GM21381 (cell line): ENCODE measurements at regions not wholly inside any gene's neighbourhood (a gene's known extent, or its start where the extent isn't known, plus 50 kb on each side); places are given as distances from the start of the nearest gene placed in this dataset.
A peak's percentile ranks its signal among the peaks of the same experiment; 100 is the strongest.
"Not testable (repeated sequence)": the region's sequence is repeated elsewhere in the genome, so short reads cannot be mapped to it uniquely, and the experiment has no call there.

Experiments
- ATAC-seq: cut with Tn5 transposase; IDR thresholded peaks from one replicate; pipeline ENCODE4 v1.9.1; 2021; ENCODE audit warnings: mild to moderate bottlenecking, moderate library complexity; ENCODE audit not compliant: unreplicated experiment

DNA sequence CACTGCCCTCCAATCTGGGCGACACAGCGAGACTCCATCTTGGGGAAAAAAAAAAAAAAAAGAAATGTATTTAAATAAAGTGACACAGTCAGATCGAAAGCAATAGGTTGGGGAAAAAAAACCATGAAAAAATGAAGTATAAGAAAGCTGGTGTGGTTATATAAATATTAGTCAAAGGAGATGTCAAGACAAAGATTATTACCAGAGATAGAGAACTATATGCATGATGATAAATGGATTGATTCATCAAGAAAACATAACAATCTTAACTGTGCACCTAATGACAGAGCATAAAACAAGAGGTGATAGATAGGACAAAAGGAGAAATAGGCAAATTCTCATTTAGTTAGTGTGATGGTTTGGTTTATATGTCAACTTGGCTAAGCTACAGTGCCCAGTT is 146.9 kb upstream of the AHI1 start:
- ATAC-seq = no peak

DNA sequence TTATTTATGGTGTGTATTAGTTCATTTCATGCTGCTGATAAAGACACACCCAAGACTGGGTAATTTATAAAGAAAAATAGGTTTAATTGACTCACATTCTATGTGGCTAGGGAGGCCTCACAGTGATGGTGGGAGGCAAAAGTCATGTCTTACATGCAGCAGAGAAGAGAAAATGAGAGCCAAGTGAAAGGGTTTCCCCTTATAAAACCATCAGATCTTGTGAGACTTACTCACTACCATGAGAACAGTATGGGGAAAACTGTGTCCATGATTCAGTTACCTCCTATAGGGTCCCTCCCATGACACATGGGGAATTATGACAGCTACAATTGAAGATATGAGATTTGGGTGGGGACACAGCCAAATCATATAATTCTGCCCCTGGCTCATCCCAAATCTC is 150.0 kb upstream of the AHI1 start:
- no peak for ATAC-seq

DNA sequence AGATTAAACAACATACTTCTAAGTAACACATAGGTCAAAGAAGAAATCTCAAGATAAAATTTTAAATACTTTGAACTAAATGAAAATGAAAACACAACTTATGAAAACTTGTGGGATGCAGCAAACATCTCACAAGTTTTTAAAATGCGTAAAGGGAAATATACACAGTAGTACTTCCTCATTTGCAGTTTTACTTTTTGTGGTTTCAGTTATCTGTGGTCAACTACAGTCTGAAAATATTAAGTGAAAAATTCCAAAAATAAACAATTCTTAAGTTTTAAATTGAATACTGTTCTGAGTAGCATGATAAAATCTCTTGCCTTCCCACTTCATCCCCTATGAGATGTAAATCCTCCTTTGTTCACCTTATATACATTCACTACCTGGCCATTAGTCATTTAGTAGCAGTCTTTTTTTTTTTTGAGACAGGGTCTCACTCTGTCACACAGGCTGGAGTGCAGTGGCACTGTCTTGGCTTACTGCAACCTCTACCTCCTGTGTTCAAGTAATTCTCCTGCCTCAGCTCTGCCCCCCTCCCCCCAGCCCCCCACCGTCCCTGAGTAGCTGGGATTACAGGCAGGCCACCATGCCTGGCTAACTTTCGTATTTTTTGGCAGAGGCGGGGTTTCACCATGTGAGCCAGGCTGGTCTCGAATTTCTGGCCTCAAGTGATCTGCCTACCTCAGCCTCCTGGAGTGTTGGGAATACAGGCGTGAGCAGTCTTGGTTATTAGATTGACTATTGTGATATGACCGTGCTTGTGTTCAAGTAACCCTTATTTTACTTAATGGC is 154.6 kb upstream of the AHI1 start:
- ATAC-seq = peak; percentile 99

DNA sequence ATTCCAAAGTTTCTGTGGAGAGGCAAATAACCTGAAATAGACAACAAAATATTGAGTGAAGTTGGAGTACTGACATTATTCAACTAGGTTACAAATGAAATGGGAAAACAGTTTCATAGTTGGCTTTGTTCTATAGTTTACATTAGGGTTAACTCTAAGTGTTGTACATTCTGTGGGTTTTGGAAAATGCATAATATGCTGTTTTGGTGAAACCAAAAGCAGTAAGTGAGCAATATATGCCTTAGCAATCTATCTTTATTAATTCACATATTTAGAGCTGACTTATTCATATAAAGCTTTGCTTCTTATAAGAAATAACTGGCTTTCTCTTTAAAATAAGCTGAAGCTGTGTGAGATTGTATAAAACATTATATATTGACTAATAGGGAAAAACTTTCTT is 157.5 kb upstream of the AHI1 start:
- no peak for ATAC-seq

DNA sequence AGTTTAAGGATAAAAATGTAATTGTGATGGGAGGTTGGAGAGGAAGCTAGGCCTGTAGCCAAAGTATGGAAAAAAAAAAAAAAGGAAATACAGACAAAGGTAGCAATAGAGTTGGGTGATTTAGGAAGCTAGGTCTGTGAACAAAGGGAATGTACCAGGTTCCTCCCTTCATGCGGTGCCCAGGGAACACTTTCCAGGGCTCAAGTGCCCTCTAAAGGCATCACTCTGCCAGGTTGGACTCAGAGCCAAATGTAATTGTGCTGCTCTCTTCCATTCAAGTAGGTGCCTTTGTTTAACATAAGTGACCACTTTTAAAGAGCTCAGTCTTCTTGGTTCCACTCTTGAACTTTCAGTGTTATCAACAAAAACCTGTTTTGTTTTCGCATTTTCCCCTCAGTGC is 159.7 kb upstream of the AHI1 start:
- ATAC-seq = no peak

DNA sequence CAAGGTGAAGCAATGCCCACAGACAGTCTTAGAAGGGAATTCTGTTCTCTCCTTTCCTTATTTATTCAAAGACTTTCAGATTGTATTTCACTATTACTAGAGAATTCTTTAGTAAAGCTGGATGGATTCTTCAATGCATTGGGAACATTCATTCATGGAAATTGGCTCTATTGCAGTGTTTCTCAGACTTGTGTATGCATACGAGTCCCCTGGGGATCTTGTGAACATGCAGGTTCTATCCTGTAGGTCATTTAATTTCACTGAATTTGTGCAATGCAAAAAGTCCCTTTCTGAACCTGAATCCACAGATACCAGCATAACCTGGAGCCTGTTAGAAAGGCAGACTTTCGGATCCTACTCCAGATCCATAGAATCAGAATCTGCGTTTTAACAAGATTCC is 160.9 kb upstream of the AHI1 start:
- ATAC-seq = no peak

DNA sequence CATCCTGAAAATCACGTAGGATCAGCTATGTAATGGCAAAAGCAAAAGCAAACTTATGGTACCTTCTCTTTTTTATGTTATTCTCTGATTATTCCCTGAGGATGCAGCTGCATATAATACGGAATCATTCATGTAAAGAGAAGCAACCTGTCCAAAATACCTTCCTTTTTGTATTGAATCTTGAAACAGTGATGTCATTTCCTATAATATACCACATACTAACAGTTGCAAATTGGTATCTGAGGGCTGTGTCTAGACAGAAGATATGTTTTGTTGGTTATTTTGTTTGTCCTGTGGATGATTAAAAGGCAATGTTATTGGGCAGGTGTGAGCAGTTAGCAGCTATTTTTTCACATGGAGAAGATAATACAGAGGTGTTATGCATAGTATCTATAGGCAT is 161.4 kb upstream of the AHI1 start:
- no peak for ATAC-seq

DNA sequence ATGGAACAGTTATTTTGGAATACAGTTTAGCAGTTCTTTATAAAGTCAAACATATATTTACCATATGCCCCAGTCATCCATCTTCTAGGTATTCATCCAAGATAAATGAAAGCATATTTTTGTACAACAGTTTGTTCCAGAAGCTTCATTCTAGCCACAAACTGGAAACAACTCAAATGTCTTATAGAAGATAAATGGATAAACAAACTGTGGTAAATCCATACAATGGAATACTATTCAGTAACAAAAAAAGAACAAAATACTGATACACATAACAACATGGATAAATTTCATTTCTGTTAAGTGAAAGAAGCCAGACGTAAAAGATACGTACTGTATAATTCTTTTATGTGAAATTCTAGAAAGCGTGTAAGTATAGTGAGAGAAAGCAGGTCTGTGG is 167.0 kb upstream of the AHI1 start:
- ATAC-seq = no peak

DNA sequence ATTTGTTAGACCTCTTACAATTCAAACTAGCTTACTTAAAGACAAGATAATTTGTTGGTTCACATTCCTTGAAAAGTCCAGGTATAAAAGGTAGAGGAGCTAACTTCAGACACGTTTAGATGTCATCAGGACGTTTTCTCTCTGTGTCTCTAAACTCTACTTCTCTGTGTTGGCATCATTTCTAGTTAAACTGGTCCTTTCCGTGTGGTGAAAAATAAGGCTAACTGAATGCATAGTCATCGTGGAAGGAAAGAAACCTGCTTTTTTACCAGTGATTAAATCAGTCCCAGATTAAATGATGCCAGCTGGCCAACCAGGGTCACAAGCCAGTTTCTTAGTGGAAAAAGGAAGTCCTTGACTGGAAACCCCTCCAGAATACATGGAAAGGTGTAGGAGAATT is 168.4 kb upstream of the AHI1 start:
- no peak for ATAC-seq

DNA sequence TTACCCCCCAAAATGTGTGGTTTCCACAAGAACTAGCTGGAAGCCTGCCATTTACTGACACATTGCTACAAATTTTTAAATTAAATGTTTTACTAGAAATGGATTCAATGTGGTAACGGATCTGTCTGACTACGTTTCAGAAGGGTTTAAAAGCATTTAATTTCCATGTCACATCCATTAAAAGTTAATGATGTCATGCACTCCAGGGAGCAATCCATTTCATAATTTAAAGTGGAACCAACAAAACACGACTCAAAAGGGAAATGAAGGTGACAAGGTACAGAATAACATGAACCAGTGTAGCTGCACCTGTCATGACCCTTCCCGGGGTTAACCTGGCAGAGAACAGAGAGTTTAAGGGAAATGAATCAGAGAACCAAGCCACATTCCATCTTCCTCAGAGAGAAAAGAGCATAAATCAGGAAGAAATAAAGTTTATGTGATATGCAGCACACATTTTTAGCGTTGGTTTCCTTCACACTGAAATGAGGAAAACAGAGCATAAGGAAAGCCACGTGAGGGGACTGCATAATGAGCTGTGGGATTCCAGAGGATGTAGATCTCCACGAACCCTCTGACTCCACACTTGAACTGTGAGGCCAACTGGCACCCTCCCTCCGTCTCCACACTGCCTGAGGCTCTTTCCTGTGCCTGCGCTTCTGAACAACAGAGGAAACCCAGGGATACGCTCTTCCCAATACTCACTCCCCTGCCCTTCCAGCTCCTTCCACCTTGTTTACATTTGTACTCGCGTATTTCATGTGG is 170.3 kb upstream of the AHI1 start:
- no peak for ATAC-seq

DNA sequence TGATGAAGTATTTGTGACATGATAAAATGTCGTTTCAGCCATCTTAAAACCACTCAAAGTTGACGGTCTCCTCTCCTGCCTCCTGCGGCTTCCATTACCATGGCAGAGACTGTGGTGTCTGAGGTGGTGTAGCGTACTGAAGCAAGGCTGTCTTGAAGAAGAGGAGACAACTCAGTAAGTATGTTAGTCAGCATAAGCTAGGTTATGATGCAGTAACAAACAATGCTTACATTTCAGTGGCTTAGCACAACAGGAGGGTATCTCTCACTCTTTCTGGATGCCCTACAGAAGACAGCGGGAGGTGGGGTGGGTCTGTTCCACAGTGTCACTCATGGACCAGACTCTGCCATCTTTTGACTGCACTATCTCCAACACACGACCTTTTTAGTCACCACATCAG is 174.7 kb upstream of the AHI1 start:
- ATAC-seq = no peak

DNA sequence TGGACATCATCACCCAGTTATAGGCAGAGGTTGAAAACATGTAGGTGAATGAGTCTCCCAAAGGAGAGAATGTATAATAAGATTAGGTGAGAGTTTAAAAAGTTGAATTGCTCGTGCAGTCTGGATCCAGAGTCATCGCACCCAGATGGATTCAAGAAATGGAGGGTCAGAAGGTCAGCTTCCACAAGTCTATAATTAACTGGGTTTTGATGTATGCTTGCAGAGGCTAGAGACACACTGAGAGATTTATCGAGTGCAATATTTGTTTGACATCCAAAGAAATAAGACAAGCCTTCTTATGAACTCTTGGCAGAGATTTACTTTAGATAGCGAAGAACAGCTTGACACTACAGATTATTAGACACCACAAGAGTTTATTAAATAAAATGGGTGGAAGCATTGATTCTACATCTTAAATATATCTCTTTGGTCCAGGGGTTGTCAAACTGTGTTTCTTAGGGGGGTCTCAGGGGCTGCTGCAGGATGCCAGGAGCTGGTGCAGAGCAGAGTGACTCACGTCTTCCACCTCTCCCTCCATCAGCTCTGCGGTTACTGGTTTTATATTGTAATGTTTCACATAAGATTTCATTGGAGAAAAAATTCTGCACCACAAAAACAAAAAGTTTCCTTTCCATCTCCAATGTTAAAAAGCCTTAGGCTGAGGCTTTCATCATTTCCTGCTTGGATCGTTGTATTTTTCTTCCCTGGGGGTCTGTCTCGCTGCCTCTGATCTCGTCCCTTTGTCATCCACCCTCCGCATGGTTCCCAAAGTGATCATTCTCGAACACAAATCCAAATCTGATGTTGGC is 176.2 kb upstream of the AHI1 start:
- no peak for ATAC-seq

DNA sequence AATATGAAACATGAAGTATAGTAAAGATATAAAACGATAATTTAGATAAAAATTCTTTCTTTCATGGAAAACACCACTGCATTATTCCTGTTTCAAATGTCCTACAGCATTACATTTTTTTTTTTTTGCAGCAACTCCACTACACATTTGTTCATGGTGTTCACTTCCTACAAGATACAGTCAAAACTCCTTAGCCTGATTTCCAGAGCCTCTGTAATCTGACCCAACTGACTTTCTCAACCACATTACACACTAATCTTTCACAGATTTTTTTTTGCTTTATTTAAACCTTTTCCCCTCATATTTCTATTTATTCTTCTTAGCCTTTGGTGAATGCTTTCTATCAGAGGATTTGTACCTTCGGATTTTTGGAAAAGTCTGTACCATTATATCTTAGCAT is 176.5 kb upstream of the PDE7B start:
- no peak for ATAC-seq

DNA sequence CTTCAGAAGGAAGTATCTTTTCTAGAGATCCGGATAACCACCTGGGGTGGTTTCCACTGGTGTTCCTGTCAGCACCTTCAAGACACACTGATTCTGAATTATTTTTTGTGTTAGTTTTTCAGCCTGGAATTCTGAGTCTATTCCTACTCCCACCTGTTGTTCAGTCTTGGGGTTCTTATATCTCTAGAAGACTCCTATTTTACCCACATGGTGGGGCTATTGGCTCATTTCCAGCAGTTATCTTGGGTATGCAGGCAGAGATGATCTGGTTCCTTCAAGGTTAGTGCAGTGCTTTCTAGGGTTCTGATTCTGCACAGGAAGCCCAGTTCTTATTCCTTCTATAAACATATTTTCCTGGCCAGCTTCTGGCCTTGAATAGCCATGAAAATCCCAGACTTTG is 175.6 kb upstream of the PDE7B start:
- no peak for ATAC-seq

DNA sequence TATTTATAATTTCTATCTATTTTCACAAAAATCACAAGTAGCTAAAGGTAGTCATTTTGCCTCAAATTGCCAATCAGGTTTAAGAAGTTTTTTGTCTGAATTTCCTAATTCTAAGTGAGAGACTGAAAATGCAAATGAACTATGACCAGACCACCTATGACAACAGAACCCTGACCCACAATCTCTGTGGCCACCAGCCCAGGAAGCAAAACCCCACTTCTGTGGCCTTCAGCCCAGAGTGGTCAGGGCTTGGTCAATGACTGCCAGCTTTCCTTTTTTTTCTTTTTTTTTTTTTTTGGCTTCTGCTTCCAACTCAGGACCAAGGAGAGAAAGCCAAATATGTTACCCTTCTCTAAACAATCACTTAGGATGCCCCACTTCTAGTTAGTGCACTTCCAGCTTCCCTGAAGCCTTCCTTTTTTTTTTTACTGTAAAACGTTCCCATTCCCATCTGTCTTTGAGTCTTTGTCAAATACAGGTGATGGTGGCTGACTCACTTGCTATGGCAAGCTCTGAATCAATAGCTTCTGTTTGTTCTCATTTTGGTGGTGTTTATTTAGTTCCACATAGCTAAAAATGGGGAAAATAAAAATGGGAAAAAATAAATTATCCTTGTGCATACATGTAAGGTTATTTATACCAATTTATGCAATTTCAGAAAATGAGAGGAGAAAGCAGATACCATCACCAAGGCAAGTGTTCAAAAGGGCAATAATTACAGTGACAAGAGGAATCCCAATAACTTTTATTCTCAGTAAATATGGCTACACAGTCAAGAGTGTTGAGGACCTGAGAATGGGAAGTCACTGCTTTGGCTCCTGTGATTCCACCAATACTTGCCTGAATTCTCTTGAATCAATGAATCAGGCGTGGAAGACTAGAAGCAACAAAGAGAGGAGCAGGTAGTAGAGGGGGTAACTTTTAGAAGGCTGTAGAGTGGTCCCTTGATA is 170.3 kb upstream of the PDE7B start:
- no peak for ATAC-seq

DNA sequence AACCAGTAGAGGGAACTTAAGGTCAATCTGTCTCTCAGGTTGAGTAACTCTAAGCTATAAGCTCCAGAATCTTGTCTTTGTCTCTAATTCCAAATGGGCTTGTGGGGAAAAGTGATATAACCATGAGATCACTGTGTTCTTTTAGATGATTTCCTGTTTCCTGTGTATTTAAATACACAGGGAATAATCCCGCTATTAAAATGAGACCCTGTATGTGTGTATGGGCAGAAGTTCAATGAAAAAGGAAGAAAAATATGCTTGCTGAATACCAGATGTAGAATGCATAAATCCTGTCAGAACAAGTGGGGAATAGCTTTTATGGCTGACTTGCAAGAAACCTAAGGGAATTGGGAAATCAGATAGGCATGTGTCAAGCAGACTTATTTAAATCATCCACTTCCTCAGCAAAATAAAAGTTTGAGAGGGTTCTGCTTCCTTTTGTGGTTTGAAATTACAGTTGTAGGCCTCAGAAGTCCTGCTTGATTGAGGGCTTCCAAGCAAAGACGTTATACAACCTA is 164.7 kb upstream of the PDE7B start:
- no peak for ATAC-seq

DNA sequence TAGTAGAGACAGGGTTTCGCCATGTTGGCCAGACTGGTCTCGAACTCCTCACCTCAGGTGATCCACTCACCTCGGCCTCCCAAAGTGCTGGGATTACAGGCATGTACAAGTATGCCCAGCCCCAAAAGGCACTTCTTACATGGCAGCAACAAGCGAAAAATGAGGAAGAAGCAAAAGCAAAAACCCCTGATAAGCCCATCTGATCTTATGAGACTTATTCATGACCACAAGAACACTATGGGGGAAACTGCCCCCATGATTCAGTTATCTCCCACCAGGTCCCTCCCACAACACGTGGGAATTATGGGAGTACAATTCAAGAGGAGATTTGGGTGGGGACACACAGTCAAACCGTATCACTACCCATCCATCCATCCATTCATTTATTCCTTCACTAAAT is 163.0 kb upstream of the PDE7B start:
- ATAC-seq = not testable (repeated sequence)

DNA sequence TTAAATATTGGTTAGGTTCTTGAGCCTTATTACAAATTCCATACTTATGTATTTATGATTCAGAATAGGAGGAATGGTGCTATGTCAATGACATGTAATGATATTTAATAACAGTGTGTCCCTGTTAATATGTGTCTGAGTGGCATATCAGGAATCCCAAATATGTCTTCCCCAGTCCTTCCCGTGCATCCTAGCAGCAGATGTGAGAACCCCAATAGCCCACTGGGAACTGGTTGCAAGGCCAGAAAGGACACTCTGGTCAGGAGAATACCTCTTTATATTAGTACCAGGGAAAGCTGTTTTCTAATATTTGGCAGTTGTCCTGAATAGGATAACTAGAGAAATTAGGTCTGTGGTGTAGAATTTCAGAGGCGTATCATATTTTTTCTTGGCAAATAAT is 159.1 kb upstream of the PDE7B start:
- ATAC-seq = no peak

DNA sequence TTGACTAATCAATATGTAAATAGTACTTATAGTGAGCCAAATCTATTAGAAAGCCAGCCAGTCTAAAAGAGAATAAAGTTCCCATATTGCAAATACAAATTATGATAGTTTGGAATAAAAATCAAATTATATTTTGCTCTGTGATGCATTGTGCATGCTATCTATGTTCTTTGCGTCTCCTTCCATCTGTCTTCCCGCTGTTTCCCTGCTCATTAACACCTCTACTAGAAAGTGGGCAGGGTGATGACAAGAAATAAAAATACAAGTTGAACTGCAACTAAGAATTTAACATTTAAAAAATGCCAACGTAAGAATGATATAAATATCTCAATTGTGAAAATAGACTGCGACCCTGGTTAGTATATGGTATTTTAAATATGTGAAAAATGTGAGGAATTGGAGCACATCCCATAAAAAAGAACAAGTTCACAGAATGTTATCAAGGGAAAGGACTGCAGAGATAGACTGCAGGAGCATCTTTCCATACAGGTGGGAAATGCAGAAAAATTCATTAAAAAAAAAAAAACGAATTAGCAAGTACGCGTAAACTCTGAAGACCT is 157.6 kb upstream of the PDE7B start:
- no peak for ATAC-seq

DNA sequence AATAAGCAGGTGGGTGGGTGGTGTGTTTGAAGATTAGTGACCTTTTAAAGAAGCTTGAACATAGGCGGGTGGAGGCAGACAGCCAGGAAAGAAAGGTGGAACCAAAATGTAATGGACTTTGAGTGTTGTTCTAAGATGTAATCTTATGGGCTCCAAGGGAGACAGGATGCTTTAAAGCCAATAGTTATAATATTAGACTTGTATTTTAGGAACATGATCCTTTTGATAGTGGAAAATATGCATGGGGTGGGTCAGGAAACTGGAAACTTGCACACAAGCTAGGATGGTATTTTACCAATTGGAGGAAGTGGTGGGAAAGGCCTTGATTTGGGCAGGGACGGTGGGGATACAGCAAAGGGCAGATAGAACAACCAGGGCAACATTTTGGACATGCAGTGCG is 151.8 kb upstream of the PDE7B start:
- no peak for ATAC-seq
